Stromal cell of bone marrow (primary cell): ENCODE measurements at regions not wholly inside any gene's neighbourhood (a gene's known extent, or its start where the extent isn't known, plus 50 kb on each side); places are given as distances from the start of the nearest gene placed in this dataset.

Source experiments
- DNase-seq: peaks from one replicate; pipeline ENCODE4 v3.0.0-alpha.2; 2012; ENCODE audit warnings: low read depth

- no peak for DNase-seq
Measured at GRCh38 chr2:217656316-217656715, 346.5 kb downstream of the TNS1 start.

GRCh38 chr2:217655651-217656050 lies 347.1 kb downstream of the TNS1 start:
- DNase-seq = no peak

- no peak for DNase-seq
Measured at GRCh38 chr2:217654168-217654567, 348.6 kb downstream of the TNS1 start.

- DNase-seq = peak; percentile 97
Measured at GRCh38 chr2:217652761-217653639, 349.8 kb downstream of the TNS1 start.

- peak; percentile 59 for DNase-seq
Measured at GRCh38 chr2:217650716-217651360, 352.0 kb downstream of the TNS1 start.

- DNase-seq = no peak
Measured at GRCh38 chr2:217650229-217650628, 352.6 kb downstream of the TNS1 start.

- no peak for DNase-seq
Measured at GRCh38 chr2:217647925-217648324, 354.9 kb downstream of the TNS1 start.

- DNase-seq = no peak
Measured at GRCh38 chr2:217647226-217647625, 355.6 kb downstream of the TNS1 start.

- DNase-seq = no peak
Measured at GRCh38 chr2:217645896-217646295, 356.9 kb downstream of the TNS1 start.

GRCh38 chr2:217643789-217644301 lies 358.9 kb downstream of the TNS1 start:
- DNase-seq = no peak

- no peak for DNase-seq
Measured at GRCh38 chr2:217642944-217643343, 359.9 kb downstream of the TNS1 start.

- no peak for DNase-seq
Measured at GRCh38 chr2:217641960-217642359, 360.8 kb downstream of the TNS1 start.

GRCh38 chr2:217639481-217639880 lies 363.3 kb downstream of the TNS1 start:
- DNase-seq = no peak

GRCh38 chr2:217638533-217638932 lies 364.3 kb downstream of the TNS1 start:
- DNase-seq = no peak

- no peak for DNase-seq
Measured at GRCh38 chr2:217638031-217638430, 364.8 kb downstream of the TNS1 start.

- DNase-seq = no peak
Measured at GRCh38 chr2:217636991-217637561, 365.7 kb downstream of the TNS1 start.

- DNase-seq = no peak
Measured at GRCh38 chr2:217636578-217636977, 366.2 kb downstream of the TNS1 start.

- DNase-seq = peak; percentile 52
Measured at GRCh38 chr2:217634871-217635270, 367.9 kb downstream of the TNS1 start.

- no peak for DNase-seq
Measured at GRCh38 chr2:217632043-217632442, 370.8 kb downstream of the TNS1 start.

GRCh38 chr2:217631115-217631514 lies 371.7 kb downstream of the TNS1 start:
- DNase-seq = no peak

GRCh38 chr2:217629347-217629746 lies 373.4 kb downstream of the TNS1 start:
- no peak for DNase-seq

- no peak for DNase-seq
Measured at GRCh38 chr2:217628061-217628460, 374.7 kb downstream of the TNS1 start.

- DNase-seq = no peak
Measured at GRCh38 chr2:217626926-217627325, 375.9 kb downstream of the TNS1 start.
